ENCODE measurements at regions not wholly inside any gene's neighbourhood (a gene's known extent, or its start where the extent isn't known, plus 50 kb on each side); places are given as distances from the start of the nearest gene placed in this dataset.

DNA sequence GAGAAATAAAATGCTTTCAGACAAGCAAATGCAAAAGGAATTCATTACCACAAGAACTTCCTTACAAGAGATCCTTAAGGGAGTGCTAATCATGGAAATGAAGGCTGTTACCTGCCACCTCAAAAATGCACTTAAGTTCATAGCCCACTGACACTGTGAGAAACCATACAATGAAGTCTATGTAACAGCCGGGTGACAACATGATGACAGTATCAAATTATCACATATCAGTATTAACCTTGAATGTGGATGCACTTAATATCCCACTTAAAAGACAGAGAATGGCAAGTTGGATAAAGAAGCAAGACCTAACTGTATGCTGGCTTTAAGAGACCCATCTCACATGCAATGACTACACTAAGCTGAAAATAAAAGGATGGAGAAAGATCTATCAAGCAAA lies 403.4 kb upstream of the MC4R start:
- DNase-seq (ENCODE audit: low read depth), result no peak

DNA sequence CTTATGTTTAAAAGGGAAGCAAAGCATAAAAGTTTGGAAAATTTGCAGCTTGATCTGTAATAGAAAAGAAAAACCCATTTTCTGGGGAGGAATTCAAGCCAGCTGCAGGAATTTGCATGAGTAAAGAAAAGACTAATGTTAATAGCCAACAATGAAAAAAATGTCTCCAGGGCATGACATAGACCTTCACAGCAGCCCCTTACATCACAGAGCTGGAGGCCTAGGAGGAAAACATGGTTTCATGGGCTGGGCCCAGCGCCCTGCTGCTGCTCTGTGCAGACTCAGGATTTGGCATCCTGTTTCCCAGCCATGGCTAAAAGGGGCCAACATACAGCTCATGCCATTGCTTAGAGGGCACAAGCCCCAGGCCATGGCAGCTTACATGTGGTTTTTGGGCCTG lies 411.6 kb upstream of the MC4R start:
- DNase-seq (ENCODE audit: low read depth), result no peak

DNA sequence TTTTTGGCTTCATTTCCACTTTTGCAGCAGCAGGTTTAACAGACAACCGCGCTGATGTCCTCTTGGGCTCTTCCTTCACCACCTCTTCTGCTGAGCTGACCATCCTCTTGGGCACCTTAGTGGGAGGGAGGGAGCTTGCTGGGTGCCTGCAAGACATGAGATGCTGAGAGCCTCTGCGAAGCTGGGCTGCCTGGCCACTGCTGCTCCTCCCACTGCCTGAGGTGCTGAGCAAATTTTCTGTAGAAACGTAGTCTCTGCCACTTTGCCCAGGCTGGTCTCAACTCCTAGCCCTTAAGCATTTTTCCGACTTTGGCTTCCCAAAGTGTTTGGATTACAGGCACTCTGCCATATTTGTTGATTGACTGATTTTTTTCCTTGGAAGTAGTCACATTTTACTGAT lies 422.2 kb upstream of the MC4R start:
- no peak for DNase-seq (ENCODE audit: low read depth)

DNA sequence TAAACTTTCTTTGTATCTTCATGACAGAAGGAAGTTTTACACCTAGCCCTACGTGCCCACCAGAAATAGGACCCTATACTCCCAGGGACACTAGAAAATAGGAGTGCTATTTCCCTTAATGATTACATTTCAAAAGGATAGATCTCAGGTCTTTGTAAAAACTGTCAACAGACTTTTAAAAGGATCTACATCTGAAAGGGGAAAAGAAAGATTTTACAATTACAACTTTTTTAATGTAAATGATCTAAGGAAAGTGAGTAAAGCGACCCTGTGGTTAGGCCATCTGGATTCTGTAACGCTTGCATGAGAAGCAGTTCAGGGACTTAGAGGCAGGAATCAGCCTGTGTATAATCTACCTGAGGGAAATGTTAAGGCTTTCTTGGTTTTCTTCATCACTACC lies 431.8 kb upstream of the MC4R start:
- no peak for DNase-seq (ENCODE audit: low read depth)

DNA sequence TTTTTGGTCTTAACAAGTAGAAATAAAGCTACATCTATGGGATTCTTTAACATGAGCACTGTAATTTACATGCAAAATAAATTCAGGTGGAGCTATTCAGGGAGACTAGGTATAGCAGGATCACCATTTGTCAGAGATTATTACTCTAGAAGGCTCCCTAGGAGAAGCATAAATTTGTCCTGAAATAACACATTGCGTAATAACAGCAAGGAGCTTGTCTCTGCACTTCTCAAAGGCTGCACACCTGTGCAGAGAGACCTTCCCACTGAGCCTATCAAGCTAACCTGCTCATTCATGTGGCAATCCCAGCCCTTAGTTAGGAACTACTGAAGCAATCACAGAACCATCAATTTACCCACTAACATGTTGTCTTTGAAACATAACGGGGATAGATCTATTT lies 437.4 kb upstream of the MC4R start:
- DNase-seq (ENCODE audit: low read depth), result no peak

DNA sequence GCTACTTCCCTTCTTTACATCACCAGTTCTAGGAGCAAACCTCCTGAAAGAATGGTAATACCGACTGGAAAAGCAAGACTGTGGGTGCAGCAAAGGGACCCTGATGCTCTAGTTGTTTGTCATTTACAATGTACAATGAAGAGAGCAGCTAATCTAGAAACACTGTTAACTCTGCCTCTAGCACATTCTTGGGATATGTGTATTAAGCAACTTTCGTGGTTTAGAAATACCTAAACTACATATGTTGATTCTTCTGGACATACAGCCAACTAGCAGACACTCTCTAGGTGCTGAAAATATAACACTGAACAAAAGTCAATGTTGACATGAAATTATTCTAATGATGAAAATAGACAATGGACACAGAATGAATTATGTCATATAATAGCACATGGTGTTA lies 440.3 kb upstream of the MC4R start:
- DNase-seq (ENCODE audit: low read depth), result no peak

DNA sequence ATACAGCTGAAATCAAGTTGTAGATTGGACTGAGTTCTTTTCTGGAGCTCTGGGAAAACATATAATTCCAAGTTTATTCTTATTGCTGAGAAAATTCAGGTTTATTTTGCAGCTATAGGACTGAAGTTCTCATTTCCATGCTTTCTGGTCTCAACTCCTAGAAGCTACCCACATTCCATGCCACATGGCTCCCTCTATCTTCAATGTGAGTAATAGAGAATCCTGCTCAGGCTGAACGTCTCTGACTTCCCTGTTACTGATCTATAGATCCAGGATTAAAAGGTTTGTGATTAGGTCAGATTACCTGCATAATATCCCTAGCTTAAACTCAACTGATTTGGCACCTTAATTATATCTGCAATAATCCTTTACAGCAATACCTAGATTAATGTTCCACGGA lies 453.8 kb upstream of the MC4R start:
- no peak for DNase-seq (ENCODE audit: low read depth)

DNA sequence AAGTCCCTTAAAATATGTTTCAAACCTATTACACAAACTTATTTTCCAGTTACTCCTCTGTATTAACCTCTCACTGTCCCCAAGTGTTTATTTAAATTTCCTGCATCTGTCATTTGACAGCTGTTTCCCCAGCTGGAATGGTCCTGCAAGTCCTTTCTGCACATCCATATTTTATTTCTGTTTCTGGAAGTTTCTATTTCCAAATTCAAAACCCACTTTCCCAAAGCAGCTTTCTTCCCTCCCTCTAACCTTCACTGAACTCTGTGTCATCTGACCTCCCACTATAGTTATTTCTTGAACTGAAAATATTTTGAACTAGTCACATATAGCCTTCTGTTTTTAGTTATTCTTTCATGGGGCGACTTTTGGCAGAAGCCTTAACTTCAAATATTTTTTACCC lies 459.4 kb upstream of the MC4R start:
- no peak for DNase-seq (ENCODE audit: low read depth)

DNA sequence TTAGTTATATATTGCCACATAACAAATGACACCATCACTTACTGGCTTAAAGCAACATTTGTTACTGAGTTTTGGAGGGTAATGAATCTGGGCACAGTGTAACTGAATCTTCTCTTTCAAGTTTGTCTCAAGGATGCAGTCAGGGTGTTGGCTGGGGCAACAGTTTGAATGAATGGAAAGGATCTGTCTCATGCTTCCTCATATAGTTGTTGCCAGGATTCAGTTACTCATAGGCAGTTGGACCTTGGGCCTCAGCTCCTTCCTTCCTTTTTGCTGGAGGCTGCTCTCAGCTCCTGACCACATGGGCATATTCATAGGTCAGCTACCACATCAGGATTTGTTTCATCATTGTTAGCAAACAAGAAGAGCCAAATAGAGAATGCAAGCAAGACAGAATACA lies 466.1 kb upstream of the MC4R start:
- no peak for DNase-seq (ENCODE audit: low read depth)

DNA sequence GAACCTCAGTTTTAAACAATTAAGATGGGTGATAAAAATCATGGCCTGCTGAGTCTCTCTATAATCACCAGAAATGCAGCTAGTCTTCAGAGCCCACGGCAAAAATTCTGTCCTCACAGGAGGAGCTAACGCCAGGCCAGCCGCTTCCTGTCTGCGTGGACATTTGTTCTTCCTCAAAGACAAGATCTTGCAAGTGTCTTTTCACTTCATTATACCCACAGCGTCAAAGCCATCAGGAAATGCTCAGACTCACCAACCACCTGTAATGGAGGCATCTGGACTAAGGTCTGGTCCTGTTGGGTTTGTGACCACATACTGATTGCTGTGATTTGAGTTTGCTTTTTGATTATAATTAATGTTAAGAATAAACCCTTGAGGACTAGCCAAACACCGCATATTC lies 473.8 kb upstream of the MC4R start:
- no peak for DNase-seq (ENCODE audit: low read depth)

DNA sequence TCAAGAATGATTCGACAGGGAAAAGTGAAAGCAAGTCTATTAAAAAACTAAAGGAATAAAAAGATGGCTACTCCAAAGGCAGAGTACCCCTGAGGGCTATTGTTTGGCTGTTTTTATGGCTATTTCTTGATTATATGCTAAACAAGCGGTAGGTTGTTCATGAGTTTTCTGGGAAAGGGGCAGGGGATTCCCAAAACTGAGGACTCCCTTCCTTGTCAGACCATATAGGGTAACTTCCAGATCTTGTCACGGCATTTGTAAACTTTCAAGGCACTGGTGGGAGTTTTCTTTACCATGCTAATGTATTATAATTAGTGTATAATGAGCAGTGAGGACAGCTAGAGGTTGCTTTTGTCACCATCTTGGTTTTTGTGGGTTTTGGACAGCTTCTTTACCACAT lies 474.9 kb upstream of the MC4R start:
- no peak for DNase-seq (ENCODE audit: low read depth)

DNA sequence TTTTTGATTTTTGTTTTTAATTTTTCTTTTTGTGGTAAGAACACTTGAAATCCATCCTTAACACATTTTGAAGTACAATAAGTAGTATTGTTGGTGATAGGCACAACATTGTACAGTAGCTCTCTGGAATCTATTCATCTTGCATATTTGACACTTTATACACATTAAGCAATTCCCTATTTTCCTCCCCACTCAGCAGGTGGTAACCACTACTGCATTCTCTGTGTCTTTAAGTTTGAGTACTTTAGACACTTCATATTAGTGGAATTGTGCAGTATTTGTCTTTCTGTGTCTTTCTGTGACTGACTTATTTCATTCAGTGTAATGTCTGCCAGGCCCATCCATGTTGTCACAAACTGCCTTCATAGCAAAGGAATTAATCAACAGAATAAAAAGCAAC lies 471.7 kb upstream of the CDH20 start:
- no peak for DNase-seq (ENCODE audit: low read depth)

DNA sequence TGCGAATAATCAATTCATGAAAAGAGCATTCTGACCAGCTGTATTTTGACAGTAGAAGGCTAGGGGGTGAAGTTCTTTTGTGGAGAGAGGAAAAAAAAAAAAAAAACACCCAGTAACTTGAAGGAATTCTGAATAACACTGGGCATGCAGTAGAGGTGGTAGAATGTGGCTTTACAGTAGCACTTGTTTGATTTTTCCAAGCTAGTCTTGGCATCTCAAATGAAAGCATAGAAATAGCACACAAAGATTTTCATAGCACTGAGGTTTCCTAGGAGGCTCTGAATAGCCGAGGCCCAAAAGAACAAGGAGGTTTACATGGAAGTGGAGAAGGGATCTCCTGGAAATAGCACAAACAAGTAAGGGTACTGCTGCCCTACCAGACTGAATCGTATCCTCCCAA lies 470.2 kb upstream of the CDH20 start:
- DNase-seq (ENCODE audit: low read depth), result no peak

DNA sequence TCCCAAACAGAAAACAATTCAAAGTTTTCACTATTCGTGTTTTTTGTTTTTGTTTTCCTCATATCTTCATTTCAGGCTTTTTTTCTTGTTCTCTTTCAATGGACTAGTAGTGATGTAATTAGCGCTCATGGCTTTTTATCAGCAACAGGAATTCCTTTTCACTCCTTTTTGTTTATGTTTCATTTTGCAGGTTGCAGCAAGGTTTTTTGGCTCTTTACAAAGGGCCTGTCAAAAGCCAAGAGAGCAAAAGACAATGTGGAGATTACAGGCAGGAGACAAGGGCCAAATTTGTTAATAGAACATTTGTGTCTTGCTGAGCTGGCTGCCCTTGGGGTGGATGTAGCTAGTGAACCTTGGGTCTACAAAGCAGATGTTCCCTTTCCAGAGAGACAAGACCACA lies 467.4 kb upstream of the CDH20 start:
- DNase-seq (ENCODE audit: low read depth), result no peak

DNA sequence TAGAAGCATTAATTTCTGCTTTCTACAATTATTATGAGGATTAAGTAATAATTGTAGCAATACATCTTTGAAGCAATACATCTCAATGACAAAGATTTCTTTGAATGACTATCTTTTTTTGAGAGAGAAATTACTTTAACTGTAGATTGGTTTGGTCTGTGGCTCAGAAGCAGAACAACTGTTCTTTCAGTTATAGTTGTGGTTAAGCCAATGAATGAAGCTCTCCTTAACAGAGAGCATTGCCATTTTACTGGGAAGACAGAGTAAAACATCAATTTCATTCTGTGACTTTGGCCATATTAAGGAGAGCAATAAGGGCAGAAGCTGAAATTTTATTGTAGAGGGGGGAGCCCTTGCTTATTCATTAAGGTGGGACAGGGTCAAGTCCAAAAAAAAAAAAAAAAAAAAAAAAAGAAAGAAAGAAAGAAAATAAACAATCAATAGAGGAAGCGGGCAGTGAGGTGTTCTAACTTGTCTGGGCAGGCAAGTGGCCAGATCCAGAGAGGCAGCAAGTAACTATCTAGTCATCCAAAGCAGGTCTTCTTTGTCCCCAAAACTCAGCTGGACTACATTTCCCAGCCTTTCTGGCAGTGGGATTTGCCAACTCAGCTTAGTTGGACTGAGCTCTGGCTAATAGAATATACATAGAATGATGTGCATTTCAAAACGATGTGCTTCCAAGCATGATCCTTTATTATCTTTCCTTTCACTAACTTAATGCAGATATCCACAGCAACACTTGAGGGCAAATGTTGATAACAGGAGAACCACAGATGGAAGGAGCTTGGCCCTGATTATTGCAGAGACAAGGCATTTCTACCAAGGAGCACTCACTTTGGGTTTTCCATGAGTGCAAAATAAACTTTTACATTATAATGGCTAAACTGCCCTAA lies 462.7 kb upstream of the CDH20 start:
- no peak for DNase-seq (ENCODE audit: low read depth)

DNA sequence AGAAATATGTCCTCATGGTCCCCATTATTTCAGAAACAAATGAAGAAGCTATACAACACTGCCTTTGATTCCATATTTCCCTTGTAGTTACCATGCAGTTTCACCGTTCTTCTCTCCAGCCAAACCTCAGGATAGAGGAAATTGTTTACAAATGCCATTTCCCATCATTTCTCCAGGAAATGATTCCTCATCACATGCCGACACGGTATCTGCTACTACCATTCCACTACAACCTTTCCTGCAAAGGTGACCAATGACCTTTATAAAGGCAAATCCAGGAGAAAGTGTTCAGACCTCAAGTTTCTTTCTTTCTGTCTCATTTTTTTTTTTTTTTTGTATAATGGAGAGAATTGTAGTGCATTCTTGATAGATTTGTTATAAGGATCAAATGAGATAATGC lies 460.8 kb upstream of the CDH20 start:
- DNase-seq (ENCODE audit: low read depth), result no peak

DNA sequence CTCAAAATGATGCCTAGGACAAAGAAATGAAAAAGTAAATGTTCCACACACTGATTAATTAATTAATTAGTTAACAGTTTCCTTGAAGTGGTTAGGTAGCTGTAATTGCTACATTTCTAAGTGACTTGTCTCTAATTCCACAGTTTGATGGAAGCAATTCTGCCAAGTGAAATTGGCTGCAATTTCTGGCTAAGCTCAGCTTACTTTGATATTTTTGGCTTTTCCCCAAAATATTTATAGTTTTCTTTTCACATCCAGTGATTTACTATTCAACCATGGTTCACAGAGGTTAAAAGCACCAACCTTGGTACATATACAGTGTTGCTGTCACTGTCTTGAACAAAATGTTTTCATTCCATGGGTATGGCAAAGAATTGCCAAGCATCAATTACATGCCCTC lies 459.5 kb upstream of the CDH20 start:
- DNase-seq (ENCODE audit: low read depth), result peak; percentile 5

DNA sequence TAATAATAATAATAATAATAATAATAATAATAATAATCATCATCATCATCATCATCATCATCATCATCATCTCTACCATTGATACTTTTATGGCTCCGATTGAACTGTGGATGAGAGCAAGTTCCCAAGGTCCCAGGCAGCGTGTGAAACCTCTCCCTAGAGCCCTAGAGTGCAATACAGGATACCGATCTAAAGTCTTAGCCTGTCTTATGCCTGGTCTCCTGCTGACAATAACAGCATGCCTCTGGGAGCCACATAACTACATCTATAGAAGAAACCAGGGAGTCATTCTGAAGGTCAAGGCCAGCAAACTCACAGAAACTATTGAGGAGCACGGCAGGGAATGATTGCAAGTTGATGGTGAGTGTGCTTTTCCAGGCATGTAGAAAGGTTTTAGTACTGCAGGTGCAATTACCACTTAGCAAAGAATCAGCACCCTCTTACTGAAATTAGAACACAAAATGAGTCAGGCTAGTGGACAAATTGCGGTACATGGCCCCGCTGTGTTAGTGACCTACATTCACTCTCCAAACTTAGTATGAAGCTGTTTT lies 457.2 kb upstream of the CDH20 start:
- DNase-seq (ENCODE audit: low read depth), result no peak

DNA sequence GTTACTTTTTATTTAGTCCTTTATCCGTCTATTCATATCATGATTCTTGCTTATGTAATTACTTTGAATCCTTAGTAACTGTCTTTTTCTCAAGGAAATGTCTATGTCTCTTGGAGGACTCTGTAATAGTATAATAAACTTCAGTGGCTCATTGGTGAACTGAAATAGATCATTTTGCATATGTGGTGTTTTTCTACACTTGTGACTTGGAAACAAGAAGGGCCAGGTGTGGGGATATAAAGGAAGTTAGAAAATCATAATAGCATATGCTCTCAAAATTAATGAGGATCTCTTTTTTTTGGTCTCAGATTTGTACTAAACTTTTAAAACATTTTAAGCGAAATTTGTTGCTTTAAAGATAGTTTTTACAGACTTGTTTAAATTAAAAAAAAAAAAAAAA lies 453.0 kb upstream of the CDH20 start:
- DNase-seq (ENCODE audit: low read depth), result no peak

DNA sequence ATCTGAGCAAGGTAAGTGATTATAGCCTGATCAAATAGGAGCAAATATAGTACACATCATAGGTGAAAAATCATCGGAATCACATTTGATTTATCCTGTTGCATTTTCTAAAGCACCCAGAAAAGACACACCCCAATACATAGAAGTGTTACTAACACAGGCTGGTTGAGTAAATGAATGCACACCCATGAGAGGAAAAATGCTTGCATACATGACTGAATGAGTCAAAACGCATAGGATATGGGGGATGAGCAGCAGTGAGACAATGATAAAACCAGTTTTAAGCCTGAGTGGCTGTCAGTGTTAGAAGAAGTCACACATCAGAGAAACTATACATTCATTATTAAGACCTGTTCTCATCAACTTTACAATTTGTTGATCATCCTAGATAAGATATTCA lies 449.6 kb upstream of the CDH20 start:
- DNase-seq (ENCODE audit: low read depth), result no peak

DNA sequence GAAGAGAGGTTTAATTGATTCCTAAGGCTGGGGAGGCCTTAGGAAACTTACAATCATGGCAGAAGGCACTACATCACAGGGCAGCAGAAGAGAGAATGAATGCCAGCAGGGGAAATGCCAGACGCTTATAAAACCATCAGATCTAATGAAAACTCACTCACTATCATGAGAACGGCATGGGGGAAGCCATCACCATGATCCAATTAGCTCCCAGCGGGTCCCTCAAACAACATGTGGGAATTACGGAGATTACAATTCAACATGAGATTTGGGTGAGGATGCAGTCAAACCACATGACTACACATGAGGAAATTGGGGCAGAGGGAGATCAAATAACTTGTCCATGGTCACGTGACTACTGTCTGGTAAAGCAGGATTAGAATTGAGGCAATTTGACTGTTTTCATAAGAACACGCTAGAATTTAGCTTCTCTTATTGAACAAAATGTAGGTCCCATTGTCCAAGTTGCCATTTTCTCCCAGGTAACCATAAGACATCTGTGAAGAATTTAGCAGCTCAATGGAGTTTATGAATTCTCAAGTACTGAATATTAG lies 445.1 kb upstream of the CDH20 start:
- DNase-seq (ENCODE audit: low read depth), result no peak

DNA sequence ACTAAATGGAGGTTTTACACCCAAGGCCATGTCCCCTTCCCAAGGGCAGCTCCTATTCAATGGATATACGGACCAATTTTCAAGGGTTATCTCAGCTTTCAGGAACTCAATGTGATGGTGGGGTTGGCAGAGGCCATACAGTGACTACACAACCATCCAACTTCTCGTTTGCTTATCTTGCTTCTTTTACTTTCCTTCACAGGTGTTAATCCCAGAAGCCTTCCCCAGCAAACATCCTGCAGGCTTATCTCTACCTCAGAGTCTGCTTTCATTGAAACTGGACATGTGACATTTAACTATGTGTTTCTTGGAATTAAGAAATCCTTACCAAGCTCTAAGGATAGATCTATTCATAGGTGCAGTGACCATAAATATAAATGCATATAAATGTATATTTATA lies 443.8 kb upstream of the CDH20 start:
- no peak for DNase-seq (ENCODE audit: low read depth)

DNA sequence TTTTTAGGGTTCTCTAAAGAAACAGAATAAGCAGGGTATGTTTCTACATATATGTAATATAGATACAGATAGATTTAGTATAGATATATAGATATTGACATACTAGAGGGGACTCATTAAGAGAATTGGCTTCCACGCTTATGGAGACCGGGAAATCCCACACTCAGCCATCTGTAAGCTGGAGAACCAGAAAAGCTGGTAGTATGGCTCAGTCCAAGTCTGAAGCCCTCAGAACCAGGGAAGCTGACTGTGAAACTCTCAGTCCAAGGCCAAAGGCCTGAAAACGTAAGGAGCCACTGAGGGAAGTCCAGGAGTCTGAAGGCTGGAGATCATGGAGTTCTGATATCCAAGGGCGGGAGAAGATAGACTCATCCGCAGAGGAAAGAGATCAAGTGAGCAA lies 441.3 kb upstream of the CDH20 start:
- no peak for DNase-seq (ENCODE audit: low read depth)

DNA sequence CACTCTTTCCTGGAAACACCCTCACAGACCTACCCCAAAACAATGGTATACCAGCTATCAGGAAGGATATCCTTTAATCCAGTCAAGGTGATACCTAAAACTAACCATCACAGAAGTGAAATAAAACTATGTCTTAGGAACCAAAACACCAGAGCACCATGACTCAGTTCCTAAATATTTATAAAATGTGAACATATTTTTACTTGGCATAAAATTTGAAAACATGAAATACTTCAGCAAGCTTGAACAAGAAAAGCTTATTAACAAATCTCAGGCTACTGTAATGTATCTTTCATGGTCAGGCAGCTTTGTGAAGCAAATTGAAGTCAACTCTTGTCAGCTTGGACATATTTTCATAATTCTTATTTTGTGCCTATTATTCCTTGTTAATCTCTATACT lies 440.8 kb upstream of the CDH20 start:
- DNase-seq (ENCODE audit: low read depth), result peak; percentile 13
